GM23248 (cell line): ENCODE measurements at regions not wholly inside any gene's neighbourhood (a gene's known extent, or its start where the extent isn't known, plus 50 kb on each side); places are given as distances from the start of the nearest gene placed in this dataset.

Source experiments
- DNase-seq: peaks from one replicate; pipeline ENCODE4 v3.0.0-alpha.2; 2015
- H2AFZ ChIP-seq: fragments of 200-600 bp; sonication (generic); 2 replicates; pipeline ENCODE4 v1.6.1; 2016; ENCODE audit warnings: antibody characterized with exemption
- H3F3A ChIP-seq: fragments of 200-600 bp; sonication (generic); 2 replicates; pipeline ENCODE4 v1.6.1; 2016; ENCODE audit warnings: mild to moderate bottlenecking, antibody characterized with exemption, mixed run types; ENCODE audit not compliant: insufficient read depth
- H3K27ac ChIP-seq: fragments of 200-600 bp; sonication (generic); 2 replicates; pipeline ENCODE4 v1.5.1; 2016; ENCODE audit warnings: mild to moderate bottlenecking
- H3K27me3 ChIP-seq: fragments of 200-600 bp; sonication (generic); replicated peaks from 2 replicates; pipeline ENCODE4 v1.6.1; 2016; ENCODE audit warnings: mild to moderate bottlenecking; ENCODE audit not compliant: insufficient read depth
- H3K36me3 ChIP-seq: fragments of 200-600 bp; sonication (generic); 2 replicates; pipeline ENCODE4 v1.6.1; 2016; ENCODE audit warnings: low read depth, mild to moderate bottlenecking
- H3K4me1 ChIP-seq: fragments of 200-600 bp; sonication (generic); 2 replicates; pipeline ENCODE4 v1.6.1; 2016; ENCODE audit warnings: mild to moderate bottlenecking; ENCODE audit not compliant: insufficient read depth
- H3K4me2 ChIP-seq: fragments of 200-600 bp; sonication (generic); one replicate; pipeline ENCODE4 v1.6.1; 2016; ENCODE audit warnings: mild to moderate bottlenecking; ENCODE audit not compliant: unreplicated experiment
- H3K4me3 ChIP-seq: fragments of 200-600 bp; sonication (generic); 2 replicates; pipeline ENCODE4 v1.5.1; 2016; ENCODE audit warnings: mild to moderate bottlenecking
- H3K79me2 ChIP-seq: fragments of 200-600 bp; sonication (generic); 2 replicates; pipeline ENCODE4 v1.6.1; 2016; ENCODE audit warnings: mild to moderate bottlenecking; ENCODE audit not compliant: insufficient read depth
- H3K9ac ChIP-seq: fragments of 200-600 bp; sonication (generic); 2 replicates; pipeline ENCODE4 v1.6.1; 2016; ENCODE audit warnings: mild to moderate bottlenecking
- H3K9me2 ChIP-seq: fragments of 200-600 bp; sonication (generic); 2 replicates; pipeline ENCODE4 v1.6.1; 2016; ENCODE audit warnings: mixed run types, mild to moderate bottlenecking, moderate library complexity; ENCODE audit not compliant: insufficient read depth
- H3K9me3 ChIP-seq: fragments of 200-600 bp; sonication (generic); one replicate; pipeline ENCODE4 v1.6.1; 2017; ENCODE audit warnings: low read depth
- H4K20me1 ChIP-seq: fragments of 200-600 bp; sonication (generic); 2 replicates; pipeline ENCODE4 v1.6.0; 2016; ENCODE audit not compliant: insufficient read depth
- EZH2 ChIP-seq: fragments of 200-600 bp; sonication (generic); IDR thresholded peaks from 2 replicates; pipeline ENCODE4 v1.6.1; 2018; ENCODE audit warnings: antibody characterized with exemption, mild to moderate bottlenecking; ENCODE audit not compliant: insufficient read depth, poor library complexity, severe bottlenecking
- EZH2phosphoT487 ChIP-seq: fragments of 200-600 bp; sonication (generic); IDR thresholded peaks from 2 replicates; pipeline ENCODE4 v1.6.1; 2018; ENCODE audit warnings: antibody characterized with exemption, moderate library complexity, mild to moderate bottlenecking, low read depth; ENCODE audit not compliant: insufficient read depth
- WGBS, 2 experiments: methylation state at CpG; one replicate each; pipeline ENCODE4 v1.1.6; 2015 to 2017; ENCODE audit warnings: low lambda C conversion rate in 2 of 2, low coverage in 1 of 2; ENCODE audit errors: missing lambda C conversion rate in 2 of 2; 5-methylcytosine and 5-hydroxymethylcytosine counted together
- in situ Hi-C: fragments of 300-500 bp; cut with MboI; formaldehyde crosslinking; loops from 2 replicates; pipeline ENCODE4 v1.15.0; 2020

GRCh38 chr2:2763351-2764000 lies 432.4 kb upstream of the MYT1L start:
- Histone ChIP-seq H3K27me3 (no peaks in the 10 kb centered on the region), H3K36me3 (no peaks in the 10 kb centered on the region), H3K9ac (no peak overlapping the region), H3K79me2 (no peaks in the 10 kb centered on the region), H3K4me3 (no peak overlapping the region), H3F3A (no peaks in the 10 kb centered on the region), H3K4me2 (no peak overlapping the region), H3K9me2 (no peaks in the 10 kb centered on the region), H2AFZ (no peak overlapping the region), H3K27ac (no peak overlapping the region), H4K20me1 (no peaks in the 10 kb centered on the region), H3K9me3 (no peaks in the 10 kb centered on the region), H3K4me1 (no peaks in the 10 kb centered on the region)
- in situ Hi-C loops, result no loop called here
- TF ChIP-seq EZH2 (no peak), EZH2phosphoT487 (no peak)
- 30 to 36% methylated on average over 23 to 25 of the region's 25 CpGs for WGBS, 2 experiments
- DNase-seq, result no peak

- 14 to 17% methylated on average over 11 of the region's 11 CpGs for WGBS, 2 experiments
- H3K79me2 ChIP-seq, result no peaks in the 10 kb centered on the region
- H3K9me2 ChIP-seq, result no peaks in the 10 kb centered on the region
- TF ChIP-seq EZH2, result no peak
- no peak for TF ChIP-seq EZH2phosphoT487
- H3K27me3 ChIP-seq, result no peaks in the 10 kb centered on the region
- no peak for DNase-seq
- H3K4me1 ChIP-seq, result no peaks in the 10 kb centered on the region
- H4K20me1 ChIP-seq, result no peaks in the 10 kb centered on the region
- in situ Hi-C loops, result no loop called here
- no peaks in the 10 kb centered on the region for H3K36me3 ChIP-seq
- no peaks in the 10 kb centered on the region for H3K9me3 ChIP-seq
- no peaks in the 10 kb centered on the region for H3F3A ChIP-seq
- H3K9ac ChIP-seq, result no peak overlapping the region
- no peak overlapping the region for H3K4me3 ChIP-seq
- H3K4me2 ChIP-seq, result no peak overlapping the region
- H2AFZ ChIP-seq, result no peak overlapping the region
- H3K27ac ChIP-seq, result no peak overlapping the region
These were observed 431.8 kb upstream of the MYT1L start for GRCh38 chr2:2762913-2763312.

DNA sequence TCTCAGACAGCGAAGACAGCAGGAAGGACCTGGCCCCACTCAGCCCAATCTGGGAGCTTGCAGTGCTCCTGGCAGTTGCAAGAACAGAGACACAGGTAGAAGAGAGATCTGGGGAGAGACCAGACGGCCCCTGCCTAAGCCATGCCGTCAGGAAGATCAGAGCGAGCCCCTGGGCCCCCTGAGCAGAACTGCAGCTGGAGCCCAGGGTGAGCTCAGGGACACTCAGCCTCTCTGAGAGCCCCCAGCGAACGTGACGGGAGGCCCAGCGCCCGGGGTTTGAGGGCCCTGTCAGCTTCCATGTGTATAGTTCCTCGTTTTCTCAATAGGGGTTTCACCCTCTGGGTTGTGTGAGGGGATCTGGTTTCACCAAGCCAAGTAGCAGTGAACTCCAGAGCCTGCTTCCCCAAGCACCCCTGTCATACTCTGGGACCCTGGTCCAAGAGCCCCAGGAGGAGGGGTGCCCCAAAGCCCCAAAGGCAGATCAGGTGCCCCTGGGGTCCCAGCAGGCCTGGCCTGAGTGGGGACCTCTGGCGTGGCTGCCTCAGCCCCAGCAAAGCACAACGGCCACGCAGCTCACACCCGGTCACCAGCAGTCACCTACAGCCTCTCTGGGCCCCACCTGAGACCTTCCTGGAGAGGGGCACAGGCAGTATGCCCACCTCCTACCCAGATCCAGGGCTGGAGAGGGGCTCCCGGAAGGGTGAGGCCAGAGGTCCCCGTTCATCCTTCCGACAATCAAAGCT lies 431.3 kb upstream of the MYT1L start:
- no peaks in the 10 kb centered on the region for H4K20me1 ChIP-seq
- H3K4me3 ChIP-seq, result no peak overlapping the region
- H3K27me3 ChIP-seq, result no peaks in the 10 kb centered on the region
- no peak overlapping the region for H3K4me2 ChIP-seq
- H3K9ac ChIP-seq, result no peak overlapping the region
- 43 to 50% methylated on average over 15 to 17 of the region's 17 CpGs for WGBS, 2 experiments
- TF ChIP-seq EZH2phosphoT487, result no peak
- no peak for TF ChIP-seq EZH2
- DNase-seq, result no peak
- H2AFZ ChIP-seq, result no peak overlapping the region
- no peaks in the 10 kb centered on the region for H3K4me1 ChIP-seq
- in situ Hi-C loops, result no loop called here
- H3K79me2 ChIP-seq, result no peaks in the 10 kb centered on the region
- H3K9me2 ChIP-seq, result no peaks in the 10 kb centered on the region
- no peaks in the 10 kb centered on the region for H3F3A ChIP-seq
- H3K36me3 ChIP-seq, result no peaks in the 10 kb centered on the region
- H3K27ac ChIP-seq, result no peak overlapping the region
- H3K9me3 ChIP-seq, result no peaks in the 10 kb centered on the region

GRCh38 chr2:2758793-2759367 lies 427.8 kb upstream of the MYT1L start:
- H2AFZ ChIP-seq, result no peak overlapping the region
- in situ Hi-C loops, result no loop called here
- H3K9me2 ChIP-seq, result no peaks in the 10 kb centered on the region
- H3K36me3 ChIP-seq, result no peaks in the 10 kb centered on the region
- H3K9ac ChIP-seq, result no peak overlapping the region
- H3F3A ChIP-seq, result no peaks in the 10 kb centered on the region
- no peaks in the 10 kb centered on the region for H3K4me1 ChIP-seq
- DNase-seq, result no peak
- no peak overlapping the region for H3K27ac ChIP-seq
- TF ChIP-seq EZH2, result no peak
- no peak for TF ChIP-seq EZH2phosphoT487
- H3K9me3 ChIP-seq, result no peaks in the 10 kb centered on the region
- no peak overlapping the region for H3K4me3 ChIP-seq
- H3K79me2 ChIP-seq, result no peaks in the 10 kb centered on the region
- H3K27me3 ChIP-seq, result no peaks in the 10 kb centered on the region
- no peaks in the 10 kb centered on the region for H4K20me1 ChIP-seq
- whole genome bisulfite sequencing, 2 experiments, result 26 to 32% methylated on average over 10 of the region's 10 CpGs
- no peak overlapping the region for H3K4me2 ChIP-seq
